HepG2 (cell line): ENCODE measurements at regions not wholly inside any gene's neighbourhood (a gene's known extent, or its start where the extent isn't known, plus 50 kb on each side); places are given as distances from the start of the nearest gene placed in this dataset.

Experiments
- ATAC-seq: fragments of 200-7000 bp; cut with Tn5 transposase; 3 replicates; pipeline ENCODE4 v1.9.1; 2020; ENCODE audit warnings: mild to moderate bottlenecking, moderate library complexity
- BruUV-seq: library from RNA; stranded (reverse); fragments of 400-500 nt; replicated peaks from 2 replicates; lab custom pipeline; 2021; lab: Mats Ljungman, UMichigan
- CTCF ChIA-PET: fragments of 300-600 bp; formaldehyde crosslinking; extraction: SDS; loops from one replicate; lab custom pipeline; 2021; ENCODE audit warnings: low total read pairs, inconsistent platforms, low intra/inter-chr PET ratio; lab: Yijun Ruan, JAX
- POLR2A ChIA-PET: fragments of 350-600 bp; sonication (Branson Sonifier 250); formaldehyde crosslinking; loops from one replicate; lab custom pipeline; 2020; ENCODE audit warnings: antibody characterized with exemption, inconsistent platforms; lab: Yijun Ruan, JAX
- DNase-seq: peaks from one replicate; pipeline ENCODE4 v3.0.0-alpha.2; 2015; ENCODE audit warnings: low spot score
- FAIRE-seq: peaks from 3 replicates; lab custom pipeline; 2011; peaks lifted over from hg19 to GRCh38; lab: Jason Lieb, UNC
- H2AFZ ChIP-seq: one replicate; pipeline ENCODE4 v1.6.1; 2011; ENCODE audit warnings: low read length, inconsistent platforms
- H3K27ac ChIP-seq: fragments of 300-600 bp; 3 replicates; pipeline ENCODE4 v1.8.0; 2011; ENCODE audit warnings: mixed run types, mild to moderate bottlenecking, mixed read lengths, low read length, inconsistent platforms; ENCODE audit not compliant: insufficient read depth; ENCODE audit errors: extremely low read length
- H3K27me3 ChIP-seq, 2 experiments: fragments of 200-600 bp in 1 of 2; 2 replicates in 1 of 2; 3 replicates in 1 of 2; pipeline versions ENCODE4 v1.6.0 to v1.8.0; 2011; ENCODE audit warnings: low read length in 2 of 2, mild to moderate bottlenecking in 2 of 2, moderate library complexity in 2 of 2, inconsistent platforms in 1 of 2; ENCODE audit not compliant: insufficient read depth in 2 of 2, control insufficient read depth in 1 of 2
- H3K36me3 ChIP-seq, 2 experiments: fragments of 200-600 bp in 1 of 2; replicated peaks in 1 of 2; 2 replicates in 1 of 2; 3 replicates in 1 of 2; pipeline versions ENCODE4 v1.5.1 to v1.8.0; 2011; ENCODE audit warnings: low read length in 2 of 2, inconsistent platforms in 1 of 2; ENCODE audit not compliant: insufficient read depth in 2 of 2, control insufficient read depth in 1 of 2
- H3K4me1 ChIP-seq: 2 replicates; pipeline ENCODE4 v1.5.1; 2012; ENCODE audit warnings: low read length, inconsistent platforms; ENCODE audit not compliant: insufficient read depth
- H3K4me2 ChIP-seq: 2 replicates; pipeline ENCODE4 v1.6.0; 2011; ENCODE audit warnings: low read depth, low read length, inconsistent platforms
- H3K4me3 ChIP-seq, 3 experiments: fragments of 200-600 bp in 1 of 3; sonication (generic), shearing (Covaris generic) in 1 of 3; replicated peaks in 1 of 3; 2 replicates each; pipeline ENCODE4 v1.5.1; 2011 to 2016; ENCODE audit warnings: low read length in 3 of 3, inconsistent platforms in 2 of 3, low read depth in 2 of 3, mild to moderate bottlenecking in 2 of 3, control low read depth in 1 of 3, mixed read lengths in 1 of 3; ENCODE audit not compliant: insufficient read depth in 1 of 3
- H3K79me2 ChIP-seq: one replicate; pipeline ENCODE4 v1.6.1; 2011; ENCODE audit warnings: low read length, inconsistent platforms; ENCODE audit not compliant: insufficient read depth
- H3K9ac ChIP-seq: 2 replicates; pipeline ENCODE4 v1.6.0; 2011; ENCODE audit warnings: mild to moderate bottlenecking, low read depth, low read length, inconsistent platforms; ENCODE audit not compliant: insufficient read depth
- H3K9me3 ChIP-seq: 2 replicates; pipeline ENCODE4 v1.5.1; 2012; ENCODE audit warnings: mild to moderate bottlenecking, low read length
- H4K20me1 ChIP-seq: 2 replicates; pipeline ENCODE4 v1.6.0; 2011; ENCODE audit warnings: inconsistent platforms, mild to moderate bottlenecking, low read length, moderate library complexity; ENCODE audit not compliant: insufficient read depth
- GPN1 ChIP-seq: sonication (generic); formaldehyde crosslinking; IDR thresholded peaks from 2 replicates; pipeline ENCODE4 v1.5.1; 2020; ENCODE audit warnings: missing genetic modification reagents, borderline replicate concordance
- SMC3 ChIP-seq: IDR thresholded peaks from 2 replicates; pipeline ENCODE4 v1.6.1; 2011; ENCODE audit warnings: low read length, improper control_type of control experiment
- WGBS: methylation state at CpG from one replicate; pipeline ENCODE4 v1.1.6; 2017; ENCODE audit warnings: low lambda C conversion rate; 5-methylcytosine and 5-hydroxymethylcytosine counted together
- in situ Hi-C: cut with HindIII; loops from 2 replicates; pipeline ENCODE4 v1.10.0; 2017; ENCODE audit warnings: low pct_unique_long_range_greater_than_20kb; ENCODE audit not compliant: extremely low pct_ligation_motif_present
- intact Hi-C: fragments of 100-400 bp; cut with micrococcal nuclease; formaldehyde crosslinking; loops from one replicate; pipeline ENCODE4 v1.10.0; 2022; ENCODE audit not compliant: unreplicated experiment
- TF ChIP-seq, protein P1 (sequence below): sonication (generic); formaldehyde crosslinking; IDR thresholded peaks from 2 replicates; pipeline ENCODE4 v1.4.0; 2020; ENCODE audit warnings: missing genetic modification reagents, mild to moderate bottlenecking, borderline replicate concordance
- TF ChIP-seq, protein P2 (sequence below): sonication (generic); formaldehyde crosslinking; IDR thresholded peaks from 2 replicates; pipeline ENCODE4 v1.4.0; 2020; ENCODE audit warnings: missing genetic modification reagents

- no peak for TF ChIP-seq GPN1 (CRISPR knock-in tag)
- TF ChIP-seq, protein P1, sequence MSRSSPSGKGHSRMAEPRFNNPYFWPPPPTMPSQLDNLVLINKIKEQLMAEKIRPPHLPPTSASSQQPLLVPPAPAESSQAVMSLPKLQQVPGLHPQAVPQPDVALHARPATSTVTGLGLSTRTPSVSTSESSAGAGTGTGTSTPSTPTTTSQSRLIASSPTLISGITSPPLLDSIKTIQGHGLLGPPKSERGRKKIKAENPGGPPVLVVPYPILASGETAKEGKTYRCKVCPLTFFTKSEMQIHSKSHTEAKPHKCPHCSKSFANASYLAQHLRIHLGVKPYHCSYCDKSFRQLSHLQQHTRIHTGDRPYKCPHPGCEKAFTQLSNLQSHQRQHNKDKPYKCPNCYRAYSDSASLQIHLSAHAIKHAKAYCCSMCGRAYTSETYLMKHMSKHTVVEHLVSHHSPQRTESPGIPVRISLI, result no peak
Observed at GRCh38 chr1:209205039-209205438, 378.5 kb upstream of the CAMK1G start (continued).

DNA sequence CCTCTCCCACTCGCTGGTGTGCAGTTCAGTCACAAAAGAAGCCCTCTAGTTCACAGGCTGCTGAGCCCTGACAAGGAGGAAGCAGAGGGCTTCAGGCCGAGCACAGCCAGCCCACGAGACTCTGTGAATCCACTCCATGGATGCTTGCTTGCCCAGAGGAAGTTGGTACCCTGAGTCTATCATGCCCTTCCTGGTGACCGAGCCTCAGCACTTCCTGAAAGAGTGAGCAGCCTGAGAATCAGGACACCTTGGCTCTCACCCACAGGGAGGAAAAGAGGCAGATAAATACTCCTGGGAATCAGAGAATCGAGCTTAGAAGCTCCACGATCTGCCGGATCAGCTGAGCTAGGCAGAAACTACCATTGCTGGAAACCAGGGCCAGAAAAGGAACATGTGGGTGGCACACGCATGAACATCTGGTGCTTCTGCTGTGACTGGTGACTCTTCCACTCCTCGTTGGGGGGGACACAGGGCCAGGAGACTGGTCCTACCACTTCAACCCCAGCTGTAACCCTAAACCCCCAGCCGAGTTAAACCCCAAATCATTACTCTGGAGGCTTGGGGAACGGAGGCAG lies 376.3 kb upstream of the CAMK1G start:
- CTCF ChIA-PET, result no interaction called here
- in situ Hi-C loops (loop anchor here (10.0 to 25.0 kb wide), 2 partner anchors 552 to 1195 kb away; no protein-coding TSS in a partner anchor), intact Hi-C loops (loop anchor here (10.0 kb wide), 2 partner anchors 132 to 228 kb away; no protein-coding TSS in a partner anchor)
- Histone ChIP-seq H3K4me2 (peak overlapping the region; percentile 46), H3K36me3 (no peaks in the 10 kb centered on the region), H3K79me2 (no peaks in the 10 kb centered on the region), H4K20me1 (no peaks in the 10 kb centered on the region), H3K4me3 (peak overlapping the region in 1 of 3 experiments; percentile 47; a peak in 2 of 6 replicates), H2AFZ (peak overlapping the region; percentile 21), H3K27me3 (peaks cover 3 to 19% of the 10 kb centered on the region in 2 experiments; a peak in 4 of 5 replicates), H3K27ac (no peak overlapping the region), H3K9ac (no peak overlapping the region), H3K4me1 (no peaks in the 10 kb centered on the region), H3K9me3 (no peaks in the 10 kb centered on the region)
- DNase-seq (no peak), ATAC-seq (peak; percentile 38), FAIRE-seq (no peak)
- WGBS, result 18% methylated on average over 8 of the region's 11 CpGs
- TF ChIP-seq, protein P2, sequence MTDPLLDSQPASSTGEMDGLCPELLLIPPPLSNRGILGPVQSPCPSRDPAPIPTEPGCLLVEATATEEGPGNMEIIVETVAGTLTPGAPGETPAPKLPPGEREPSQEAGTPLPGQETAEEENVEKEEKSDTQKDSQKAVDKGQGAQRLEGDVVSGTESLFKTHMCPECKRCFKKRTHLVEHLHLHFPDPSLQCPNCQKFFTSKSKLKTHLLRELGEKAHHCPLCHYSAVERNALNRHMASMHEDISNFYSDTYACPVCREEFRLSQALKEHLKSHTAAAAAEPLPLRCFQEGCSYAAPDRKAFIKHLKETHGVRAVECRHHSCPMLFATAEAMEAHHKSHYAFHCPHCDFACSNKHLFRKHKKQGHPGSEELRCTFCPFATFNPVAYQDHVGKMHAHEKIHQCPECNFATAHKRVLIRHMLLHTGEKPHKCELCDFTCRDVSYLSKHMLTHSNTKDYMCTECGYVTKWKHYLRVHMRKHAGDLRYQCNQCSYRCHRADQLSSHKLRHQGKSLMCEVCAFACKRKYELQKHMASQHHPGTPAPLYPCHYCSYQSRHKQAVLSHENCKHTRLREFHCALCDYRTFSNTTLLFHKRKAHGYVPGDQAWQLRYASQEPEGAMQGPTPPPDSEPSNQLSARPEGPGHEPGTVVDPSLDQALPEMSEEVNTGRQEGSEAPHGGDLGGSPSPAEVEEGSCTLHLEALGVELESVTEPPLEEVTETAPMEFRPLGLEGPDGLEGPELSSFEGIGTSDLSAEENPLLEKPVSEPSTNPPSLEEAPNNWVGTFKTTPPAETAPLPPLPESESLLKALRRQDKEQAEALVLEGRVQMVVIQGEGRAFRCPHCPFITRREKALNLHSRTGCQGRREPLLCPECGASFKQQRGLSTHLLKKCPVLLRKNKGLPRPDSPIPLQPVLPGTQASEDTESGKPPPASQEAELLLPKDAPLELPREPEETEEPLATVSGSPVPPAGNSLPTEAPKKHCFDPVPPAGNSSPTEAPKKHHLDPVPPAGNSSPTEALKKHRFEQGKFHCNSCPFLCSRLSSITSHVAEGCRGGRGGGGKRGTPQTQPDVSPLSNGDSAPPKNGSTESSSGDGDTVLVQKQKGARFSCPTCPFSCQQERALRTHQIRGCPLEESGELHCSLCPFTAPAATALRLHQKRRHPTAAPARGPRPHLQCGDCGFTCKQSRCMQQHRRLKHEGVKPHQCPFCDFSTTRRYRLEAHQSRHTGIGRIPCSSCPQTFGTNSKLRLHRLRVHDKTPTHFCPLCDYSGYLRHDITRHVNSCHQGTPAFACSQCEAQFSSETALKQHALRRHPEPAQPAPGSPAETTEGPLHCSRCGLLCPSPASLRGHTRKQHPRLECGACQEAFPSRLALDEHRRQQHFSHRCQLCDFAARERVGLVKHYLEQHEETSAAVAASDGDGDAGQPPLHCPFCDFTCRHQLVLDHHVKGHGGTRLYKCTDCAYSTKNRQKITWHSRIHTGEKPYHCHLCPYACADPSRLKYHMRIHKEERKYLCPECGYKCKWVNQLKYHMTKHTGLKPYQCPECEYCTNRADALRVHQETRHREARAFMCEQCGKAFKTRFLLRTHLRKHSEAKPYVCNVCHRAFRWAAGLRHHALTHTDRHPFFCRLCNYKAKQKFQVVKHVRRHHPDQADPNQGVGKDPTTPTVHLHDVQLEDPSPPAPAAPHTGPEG, result no peak
- TF ChIP-seq SMC3, result no peak
- no TSS peak for BruUV-seq
- POLR2A ChIA-PET, result no interaction called here
